ENCODE measurements at regions not wholly inside any gene's neighbourhood (a gene's known extent, or its start where the extent isn't known, plus 50 kb on each side); places are given as distances from the start of the nearest gene placed in this dataset.

DNA sequence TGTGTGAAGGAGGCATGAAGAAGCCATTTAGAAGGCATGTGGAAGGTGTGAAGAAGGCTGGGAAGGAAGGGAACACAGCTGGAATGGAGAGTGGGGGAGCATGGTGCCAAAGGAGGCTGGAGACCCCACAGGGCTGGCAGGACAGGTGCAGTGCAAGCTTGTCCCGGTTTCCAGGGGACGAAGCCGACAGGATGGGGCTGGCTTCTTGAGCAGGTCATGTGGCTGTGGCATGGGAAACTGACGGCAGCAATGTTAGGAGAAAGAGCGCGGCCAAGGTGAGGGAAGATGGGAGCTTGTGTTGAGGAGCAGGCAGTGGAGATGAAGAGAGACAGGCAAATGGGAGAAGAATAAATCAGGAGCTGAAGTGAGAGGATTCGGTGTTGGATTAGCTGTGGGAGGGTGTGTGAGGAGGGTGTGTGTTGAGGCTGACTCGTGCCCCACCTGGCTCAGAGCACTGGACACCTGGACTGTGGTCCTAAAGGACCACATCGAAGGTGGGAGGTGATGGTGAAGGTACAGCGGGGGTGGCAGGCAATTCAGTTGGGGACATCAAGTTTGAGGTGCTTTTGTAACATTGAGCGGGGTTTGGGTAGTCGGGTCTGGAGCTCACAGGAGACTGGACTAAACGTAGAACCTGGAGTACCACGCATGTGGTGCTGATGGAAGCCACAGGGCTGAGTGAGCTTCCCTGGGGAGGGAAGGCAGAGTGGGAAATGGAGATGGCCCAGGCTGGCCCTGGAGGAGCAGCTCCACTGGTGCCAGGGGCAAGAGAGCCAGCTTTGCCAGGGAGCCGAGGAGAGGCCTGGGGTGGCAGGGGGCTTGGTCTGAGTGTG, 165.6 kb upstream of the HDAC4 start:
- Mint-ChIP-seq H3K4me1 (ENCODE audit: low read depth) (no peaks in the 10 kb centered on the region), H3K27ac (no peak overlapping the region), H3K27me3 (ENCODE audit: low read depth) (peaks cover 4% of the 10 kb centered on the region), H3K4me3 (ENCODE audit: low read depth) (no peak overlapping the region), H3K9me3 (no peaks in the 10 kb centered on the region), H3K36me3 (ENCODE audit: low read depth) (no peaks in the 10 kb centered on the region)
- no peak for DNase-seq (ENCODE audit: low spot score)
- intact Hi-C loops (cut with micrococcal nuclease): no loop called here

GRCh38 chr2:239564587-239564986, 163.8 kb upstream of the HDAC4 start:
- Mint-ChIP-seq H3K4me1 (ENCODE audit: low read depth) (no peaks in the 10 kb centered on the region), H3K27ac (no peak overlapping the region), H3K27me3 (ENCODE audit: low read depth) (peaks cover 2% of the 10 kb centered on the region), H3K36me3 (ENCODE audit: low read depth) (no peaks in the 10 kb centered on the region), H3K4me3 (ENCODE audit: low read depth) (no peak overlapping the region), H3K9me3 (no peaks in the 10 kb centered on the region)
- intact Hi-C loops (cut with micrococcal nuclease): no loop called here
- no peak for DNase-seq (ENCODE audit: low spot score)

GRCh38 chr2:239563561-239563960, 162.7 kb upstream of the HDAC4 start:
- no peak overlapping the region for H3K27ac Mint-ChIP-seq
- no peak overlapping the region for H3K4me3 Mint-ChIP-seq (ENCODE audit: low read depth)
- no peaks in the 10 kb centered on the region for H3K9me3 Mint-ChIP-seq
- H3K4me1 Mint-ChIP-seq (ENCODE audit: low read depth): no peaks in the 10 kb centered on the region
- H3K27me3 Mint-ChIP-seq (ENCODE audit: low read depth): peaks cover 4% of the 10 kb centered on the region
- H3K36me3 Mint-ChIP-seq (ENCODE audit: low read depth): no peaks in the 10 kb centered on the region
- no peak for DNase-seq (ENCODE audit: low spot score)
- intact Hi-C loops (cut with micrococcal nuclease): no loop called here

- Mint-ChIP-seq H3K27ac (no peak overlapping the region), H3K27me3 (ENCODE audit: low read depth) (peaks cover 6% of the 10 kb centered on the region), H3K4me1 (ENCODE audit: low read depth) (no peaks in the 10 kb centered on the region), H3K9me3 (no peaks in the 10 kb centered on the region), H3K4me3 (ENCODE audit: low read depth) (no peak overlapping the region), H3K36me3 (ENCODE audit: low read depth) (no peaks in the 10 kb centered on the region)
- intact Hi-C loops (cut with micrococcal nuclease): no loop called here
- no peak for DNase-seq (ENCODE audit: low spot score)
Observed at GRCh38 chr2:239561446-239562001, 160.7 kb upstream of the HDAC4 start.

DNA sequence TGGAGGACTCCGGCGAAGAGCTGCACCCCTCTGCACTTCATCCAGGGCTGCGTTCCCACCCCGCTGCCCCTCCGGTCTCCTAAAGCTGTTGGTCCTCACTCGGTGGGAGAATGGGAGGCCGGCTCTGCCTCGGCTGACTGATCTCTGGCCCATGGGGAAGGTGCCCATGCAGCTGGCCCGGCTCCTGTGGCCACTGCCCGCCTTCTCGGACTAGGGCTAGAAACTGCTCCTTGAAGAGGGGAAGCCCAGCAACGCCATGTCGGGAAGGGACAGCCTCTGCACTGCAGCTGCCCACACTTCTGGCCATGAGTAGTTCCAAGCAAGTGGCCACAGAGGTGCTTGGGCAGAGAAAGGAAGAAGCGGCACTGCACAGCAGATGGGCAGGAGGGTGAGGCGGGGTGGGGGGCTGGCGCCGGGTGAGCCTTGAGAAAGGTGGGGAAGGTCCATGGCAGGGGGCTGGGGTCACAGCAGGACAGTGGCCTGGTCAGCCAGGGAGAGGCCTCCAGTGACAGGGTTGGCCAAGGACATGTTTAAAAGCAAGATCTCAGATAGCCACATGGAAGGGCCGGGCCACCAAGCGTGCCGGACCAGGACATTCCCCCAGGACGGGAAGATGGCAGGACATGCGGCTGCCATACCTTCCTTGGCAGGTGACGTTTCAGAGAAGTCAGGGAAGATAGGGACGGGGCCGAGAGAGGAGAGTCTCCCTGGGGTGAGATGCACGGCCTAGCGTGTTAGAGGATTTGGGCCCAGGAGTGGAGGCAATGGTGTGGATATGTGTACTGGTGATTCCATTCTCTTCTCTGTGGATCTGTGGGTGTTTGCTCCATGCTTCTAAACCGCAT, 158.8 kb upstream of the HDAC4 start:
- DNase-seq (ENCODE audit: low spot score): no peak
- Mint-ChIP-seq H3K27me3 (ENCODE audit: low read depth) (peaks cover 9% of the 10 kb centered on the region), H3K4me3 (ENCODE audit: low read depth) (no peak overlapping the region), H3K9me3 (no peaks in the 10 kb centered on the region), H3K4me1 (ENCODE audit: low read depth) (peaks cover 3% of the 10 kb centered on the region), H3K36me3 (ENCODE audit: low read depth) (no peaks in the 10 kb centered on the region), H3K27ac (no peak overlapping the region)
- intact Hi-C loops (cut with micrococcal nuclease): no loop called here

DNA sequence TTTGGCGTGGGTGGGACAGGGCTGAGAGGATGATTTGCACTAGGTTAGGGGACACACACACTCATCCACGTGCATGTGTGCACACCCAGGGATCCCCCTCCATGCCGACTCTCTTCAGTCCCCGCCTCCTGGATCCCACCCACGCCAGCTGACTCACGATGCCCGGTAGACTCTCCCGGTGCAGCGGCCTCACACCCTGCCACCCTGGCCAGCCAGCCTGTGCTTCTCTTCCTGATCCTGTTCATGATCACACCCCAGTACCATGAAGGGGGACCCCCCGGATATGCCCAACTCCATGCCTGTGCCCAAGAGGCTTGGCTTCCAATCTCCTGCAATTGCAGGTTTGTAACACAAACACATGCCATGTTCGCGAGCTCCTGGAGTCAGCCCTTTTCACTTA, 157.8 kb upstream of the HDAC4 start:
- DNase-seq (ENCODE audit: low spot score): no peak
- H3K27ac Mint-ChIP-seq: no peak overlapping the region
- no peak overlapping the region for H3K4me3 Mint-ChIP-seq (ENCODE audit: low read depth)
- H3K9me3 Mint-ChIP-seq: no peaks in the 10 kb centered on the region
- intact Hi-C loops (cut with micrococcal nuclease): no loop called here
- no peaks in the 10 kb centered on the region for H3K36me3 Mint-ChIP-seq (ENCODE audit: low read depth)
- peaks cover 12% of the 10 kb centered on the region for H3K27me3 Mint-ChIP-seq (ENCODE audit: low read depth)
- H3K4me1 Mint-ChIP-seq (ENCODE audit: low read depth): peaks cover 4% of the 10 kb centered on the region

- intact Hi-C loops (cut with micrococcal nuclease): no loop called here
- no peak overlapping the region for H3K27ac Mint-ChIP-seq
- H3K9me3 Mint-ChIP-seq: no peaks in the 10 kb centered on the region
- no peak overlapping the region for H3K4me3 Mint-ChIP-seq (ENCODE audit: low read depth)
- peaks cover 8% of the 10 kb centered on the region for H3K4me1 Mint-ChIP-seq (ENCODE audit: low read depth)
- no peaks in the 10 kb centered on the region for H3K36me3 Mint-ChIP-seq (ENCODE audit: low read depth)
- no peak for DNase-seq (ENCODE audit: low spot score)
- H3K27me3 Mint-ChIP-seq (ENCODE audit: low read depth): peaks cover 10% of the 10 kb centered on the region
Observed at GRCh38 chr2:239557516-239557915, 156.7 kb upstream of the HDAC4 start.

DNA sequence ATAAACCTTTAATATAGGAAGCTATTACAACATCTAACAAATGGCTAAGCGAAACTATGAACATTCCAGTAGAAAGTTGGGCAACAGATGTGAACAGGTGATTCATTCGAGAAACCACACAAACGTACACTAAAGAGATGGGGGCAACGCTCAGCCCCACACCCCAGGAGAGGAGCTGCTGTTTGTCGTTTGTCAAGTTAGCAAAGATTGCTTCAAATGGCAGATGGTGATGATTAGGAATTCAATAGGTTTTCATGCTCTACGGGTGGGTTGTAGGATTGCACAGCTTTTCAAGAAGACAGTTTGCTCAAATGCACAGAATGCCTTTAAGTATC, 154.7 kb upstream of the HDAC4 start:
- Mint-ChIP-seq H3K36me3 (ENCODE audit: low read depth) (no peaks in the 10 kb centered on the region), H3K4me1 (ENCODE audit: low read depth) (peaks cover 8% of the 10 kb centered on the region), H3K9me3 (no peaks in the 10 kb centered on the region), H3K4me3 (ENCODE audit: low read depth) (no peak overlapping the region), H3K27ac (no peak overlapping the region), H3K27me3 (ENCODE audit: low read depth) (peaks cover 10% of the 10 kb centered on the region)
- DNase-seq (ENCODE audit: low spot score): no peak
- intact Hi-C loops (cut with micrococcal nuclease): no loop called here

GRCh38 chr2:239554766-239555570, 154.1 kb upstream of the HDAC4 start:
- Mint-ChIP-seq H3K4me1 (ENCODE audit: low read depth) (peaks cover 11% of the 10 kb centered on the region), H3K36me3 (ENCODE audit: low read depth) (no peaks in the 10 kb centered on the region), H3K27ac (no peak overlapping the region), H3K9me3 (no peaks in the 10 kb centered on the region), H3K27me3 (ENCODE audit: low read depth) (peaks cover 10% of the 10 kb centered on the region), H3K4me3 (ENCODE audit: low read depth) (no peak overlapping the region)
- no peak for DNase-seq (ENCODE audit: low spot score)
- intact Hi-C loops (cut with micrococcal nuclease): no loop called here

- Mint-ChIP-seq H3K4me1 (ENCODE audit: low read depth) (peaks cover 26% of the 10 kb centered on the region), H3K27ac (no peak overlapping the region), H3K4me3 (ENCODE audit: low read depth) (no peak overlapping the region), H3K27me3 (ENCODE audit: low read depth) (peaks cover 12% of the 10 kb centered on the region), H3K9me3 (no peaks in the 10 kb centered on the region), H3K36me3 (ENCODE audit: low read depth) (no peaks in the 10 kb centered on the region)
- intact Hi-C loops (cut with micrococcal nuclease): no loop called here
- no peak for DNase-seq (ENCODE audit: low spot score)
Observed at GRCh38 chr2:239553376-239554000, 152.7 kb upstream of the HDAC4 start.

DNA sequence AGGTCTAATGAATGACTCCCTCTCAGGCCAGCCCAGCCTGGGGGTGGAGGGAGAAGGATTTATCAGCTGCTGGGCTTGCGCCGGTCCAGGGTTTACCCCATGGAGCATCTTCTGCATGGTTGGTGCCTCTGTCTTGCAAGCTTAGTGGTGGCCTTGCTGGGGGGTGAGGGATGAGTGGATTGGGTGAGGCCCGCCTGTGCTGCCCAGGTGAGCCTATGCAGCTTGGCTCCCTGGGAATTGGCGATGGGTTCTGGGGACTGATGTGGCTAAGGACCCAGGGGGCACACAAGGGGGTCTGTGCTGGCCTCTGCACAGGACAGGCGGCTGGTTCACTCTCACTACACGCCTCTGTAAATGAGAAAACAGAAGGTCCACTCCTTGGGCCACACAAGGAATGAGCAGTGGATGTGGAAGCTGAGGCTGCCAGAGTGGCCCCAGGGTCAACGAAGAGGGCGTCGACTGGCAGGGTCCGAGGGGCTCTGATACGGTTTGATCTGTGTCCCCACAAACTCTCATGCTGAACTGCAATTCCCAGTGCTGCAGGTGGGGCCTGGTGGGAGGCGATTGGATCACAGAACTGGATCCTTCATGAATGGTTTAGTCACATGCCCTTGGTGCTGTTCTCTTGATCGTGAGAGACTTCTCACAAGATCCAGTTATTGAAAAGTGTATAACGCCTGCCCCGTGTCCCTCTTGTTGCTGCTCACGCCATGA, 151.6 kb upstream of the HDAC4 start:
- Mint-ChIP-seq H3K4me3 (ENCODE audit: low read depth) (no peak overlapping the region), H3K4me1 (ENCODE audit: low read depth) (peaks cover 36% of the 10 kb centered on the region), H3K27ac (no peak overlapping the region), H3K36me3 (ENCODE audit: low read depth) (no peaks in the 10 kb centered on the region), H3K9me3 (no peaks in the 10 kb centered on the region), H3K27me3 (ENCODE audit: low read depth) (peaks cover 12% of the 10 kb centered on the region)
- intact Hi-C loops (cut with micrococcal nuclease): no loop called here
- DNase-seq (ENCODE audit: low spot score): no peak

DNA sequence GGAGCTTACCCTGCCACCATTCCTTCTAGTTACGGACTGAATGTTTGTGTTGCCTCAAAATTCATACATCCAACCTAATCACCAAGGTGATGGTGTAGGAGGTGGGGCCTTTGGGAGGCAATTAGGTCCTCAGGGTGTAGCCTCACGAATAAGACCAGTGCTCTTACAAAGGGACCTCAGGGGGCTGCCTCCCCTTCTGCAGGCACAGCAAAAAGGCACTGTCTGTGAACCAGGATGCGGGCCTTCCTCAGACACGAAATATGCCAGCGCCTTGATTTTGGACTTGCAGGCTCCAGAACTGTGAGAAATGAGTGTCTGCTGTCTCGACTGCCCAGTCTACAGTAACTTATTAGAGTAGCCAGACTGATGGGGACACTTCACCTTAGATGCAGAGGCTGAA, 150.4 kb upstream of the HDAC4 start:
- Mint-ChIP-seq H3K9me3 (no peaks in the 10 kb centered on the region), H3K4me1 (ENCODE audit: low read depth) (peaks cover 38% of the 10 kb centered on the region)
- DNase-seq (ENCODE audit: low spot score): no peak

More for the DNA sequence above, 150.4 kb upstream of the HDAC4 start:
- no peak overlapping the region for H3K4me3 Mint-ChIP-seq (ENCODE audit: low read depth)
- H3K36me3 Mint-ChIP-seq (ENCODE audit: low read depth): no peaks in the 10 kb centered on the region
- H3K27ac Mint-ChIP-seq: no peak overlapping the region
- intact Hi-C loops (cut with micrococcal nuclease): no loop called here
- peaks cover 7% of the 10 kb centered on the region for H3K27me3 Mint-ChIP-seq (ENCODE audit: low read depth)
